NCI-H748 (cell line): ENCODE measurements at regions not wholly inside any gene's neighbourhood (a gene's known extent, or its start where the extent isn't known, plus 50 kb on each side); places are given as distances from the start of the nearest gene placed in this dataset.

ENCODE experiments used
- DNase-seq: peaks from one replicate; lab custom pipeline; 2025; ENCODE audit not compliant: unreplicated experiment; lab: John Stamatoyannopoulos, UW

GRCh38 chr10:69738858-69739435 lies 62.8 kb upstream of the COL13A1 start:
- DNase-seq, result no peak

DNA sequence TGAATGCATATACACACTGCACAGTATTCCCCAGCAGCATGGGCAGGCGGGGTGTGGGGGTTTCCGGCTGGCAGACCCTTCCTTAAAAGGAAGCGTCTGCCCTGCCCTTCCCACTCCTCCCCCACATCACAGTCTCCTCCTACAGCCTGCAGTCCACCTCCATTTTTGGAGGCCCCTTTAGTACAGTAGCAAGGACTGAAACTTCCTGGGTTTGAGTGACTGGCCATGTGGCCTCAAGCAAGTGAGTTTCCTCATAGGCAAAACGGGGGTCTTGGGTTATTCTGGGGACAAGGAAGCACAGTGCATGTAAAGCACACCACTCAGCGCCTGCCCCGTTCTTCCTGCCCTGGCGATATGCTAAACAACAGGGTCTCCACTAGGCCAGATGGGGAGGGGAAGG lies 62.1 kb upstream of the COL13A1 start:
- no peak for DNase-seq

DNA sequence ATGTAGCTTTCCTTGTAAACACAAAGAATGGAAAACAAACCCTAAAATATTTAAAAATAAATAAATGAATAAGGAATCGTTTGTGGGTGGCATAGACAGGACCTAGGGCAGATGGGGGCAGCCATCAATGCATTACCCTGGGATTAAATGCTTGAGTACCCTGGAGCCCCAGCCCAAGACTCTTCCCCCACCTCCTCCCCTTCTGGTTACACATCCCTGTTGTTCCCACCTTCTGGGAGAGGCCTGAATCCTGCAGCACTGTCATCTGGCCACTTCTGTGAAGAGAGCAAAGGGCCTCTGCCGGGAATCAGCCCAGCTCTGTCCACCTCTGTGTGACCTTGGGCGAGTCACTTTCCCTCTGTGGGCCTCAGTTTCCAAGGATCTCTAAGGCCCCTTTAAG lies 61.6 kb upstream of the COL13A1 start:
- DNase-seq, result no peak

- no peak for DNase-seq
Measured at GRCh38 chr10:69741252-69741651, 60.5 kb upstream of the COL13A1 start.

DNA sequence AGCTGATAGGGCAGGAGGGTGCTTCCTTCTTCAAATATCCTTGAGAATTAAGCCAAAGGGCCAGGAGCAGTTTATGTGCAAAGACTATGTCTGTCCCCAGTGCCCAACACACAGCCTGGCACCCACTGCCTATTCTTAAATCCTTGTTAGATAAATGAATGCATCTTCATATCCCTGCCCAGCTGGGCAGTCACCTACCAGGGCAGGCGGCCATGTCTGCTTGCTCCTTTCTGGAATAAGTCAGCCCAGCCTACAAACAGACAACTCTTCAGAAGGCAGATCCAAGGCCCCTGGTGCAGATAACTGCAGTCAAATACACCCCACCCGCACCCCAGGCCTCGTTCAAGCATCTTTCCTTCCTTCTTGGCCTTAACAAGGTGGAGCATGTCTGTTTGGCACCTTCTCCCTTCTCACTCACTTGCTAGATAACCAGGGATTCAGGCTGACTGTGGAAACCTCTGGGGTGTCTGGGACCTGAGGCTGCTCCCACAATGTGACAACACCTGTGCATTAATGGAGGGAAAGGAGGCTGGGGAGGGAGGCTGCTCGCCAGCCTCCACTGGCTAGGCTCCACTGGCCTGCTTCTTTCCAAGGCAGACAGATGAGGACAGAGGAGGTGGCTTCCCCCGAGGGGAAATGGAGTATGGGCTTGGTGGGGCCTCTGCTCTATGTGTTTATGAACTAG lies 59.9 kb upstream of the COL13A1 start:
- DNase-seq, result no peak

GRCh38 chr10:69742356-69742695 lies 59.4 kb upstream of the COL13A1 start:
- no peak for DNase-seq

DNA sequence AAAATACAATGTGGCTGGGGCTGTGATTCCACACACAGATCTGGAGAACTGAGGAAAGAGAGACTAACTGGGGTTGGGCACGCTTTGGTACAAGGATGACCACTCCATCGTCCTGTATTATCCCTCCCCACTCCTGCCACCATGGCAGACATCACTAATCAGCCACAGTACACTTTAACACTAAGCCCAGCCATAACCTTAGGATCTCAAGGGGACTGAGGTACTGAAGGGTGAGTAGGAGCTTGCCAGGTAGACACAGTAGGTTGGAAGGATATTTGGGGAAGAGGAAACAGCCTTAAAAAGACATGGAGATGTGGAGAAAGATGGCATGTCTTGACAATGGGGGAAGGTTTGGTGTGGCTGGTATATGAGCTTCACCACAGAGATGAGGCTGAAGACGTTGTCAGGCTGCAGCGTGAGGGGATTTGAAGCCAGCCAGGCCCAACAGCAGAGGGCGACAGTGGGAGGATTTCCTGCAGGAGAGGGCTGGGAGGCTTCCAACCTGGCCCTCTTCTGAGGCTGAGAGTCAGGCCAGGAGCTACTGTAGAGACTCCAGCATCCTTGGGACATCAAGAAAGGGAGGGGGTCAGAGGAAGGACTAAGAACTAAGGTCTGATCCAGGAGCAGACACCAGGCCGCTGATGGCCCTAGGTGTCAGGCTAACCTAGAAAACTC lies 58.6 kb upstream of the COL13A1 start:
- peak; percentile 14 for DNase-seq

DNA sequence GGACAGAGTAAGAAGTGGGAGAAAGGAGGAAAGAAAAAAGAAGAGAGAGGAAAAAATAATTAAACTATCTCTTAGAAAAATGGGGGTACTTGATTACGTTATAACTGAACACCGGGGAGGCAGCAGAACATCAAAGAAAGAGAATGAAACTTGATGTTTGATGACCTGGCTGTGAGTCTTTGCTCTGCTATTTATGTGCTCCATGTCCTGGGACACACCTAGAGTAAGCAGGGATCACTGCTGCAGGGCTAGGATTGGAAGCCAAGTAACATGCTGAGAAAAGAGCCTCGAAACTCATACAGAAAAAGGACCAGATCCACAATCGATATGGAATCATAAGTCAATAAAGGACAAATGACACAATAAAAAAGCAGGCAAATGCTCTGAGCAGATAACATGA lies 56.7 kb upstream of the COL13A1 start:
- DNase-seq, result no peak

DNA sequence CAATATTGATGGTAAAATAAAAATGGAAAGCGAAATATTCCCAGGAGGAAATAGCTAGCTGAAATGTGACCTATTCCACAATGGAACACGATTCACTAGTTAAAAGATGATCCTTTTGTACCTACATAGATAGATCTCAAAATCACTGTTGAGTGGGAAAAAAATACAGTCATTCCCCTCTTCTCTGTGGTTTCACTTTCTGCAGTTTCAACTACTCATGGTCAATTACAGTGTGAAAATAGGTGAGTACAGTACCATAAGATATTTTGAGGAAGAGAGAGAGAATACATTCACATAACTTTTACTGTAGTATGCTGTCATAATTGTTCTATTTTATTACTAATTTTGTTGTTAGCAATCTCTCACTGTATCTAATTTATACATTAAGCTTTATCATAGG lies 56.0 kb upstream of the COL13A1 start:
- no peak for DNase-seq

- DNase-seq, result no peak
Measured at GRCh38 chr10:69747179-69747578, 54.5 kb upstream of the COL13A1 start.

DNA sequence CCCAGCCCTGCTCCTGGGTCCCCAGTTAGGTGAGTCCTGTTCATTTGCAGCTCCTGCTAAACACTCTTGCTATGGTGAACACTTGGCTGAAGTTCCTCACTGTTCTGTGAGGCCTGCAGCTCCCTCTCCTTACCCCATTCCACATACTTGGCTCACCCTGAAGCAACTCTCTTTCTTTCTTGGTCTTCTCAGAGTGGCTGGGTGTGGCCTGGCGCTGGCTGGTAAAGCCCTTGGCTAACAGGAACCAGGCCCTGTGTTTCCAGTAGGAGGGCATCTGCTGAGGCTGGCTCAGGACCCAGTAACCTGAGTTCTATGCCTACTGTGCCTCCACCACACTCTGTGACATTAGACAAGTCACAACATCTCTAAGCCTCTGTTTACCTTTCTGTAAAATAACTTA lies 53.1 kb upstream of the COL13A1 start:
- DNase-seq, result no peak

GRCh38 chr10:69749178-69750010 lies 52.3 kb upstream of the COL13A1 start:
- DNase-seq, result no peak

DNA sequence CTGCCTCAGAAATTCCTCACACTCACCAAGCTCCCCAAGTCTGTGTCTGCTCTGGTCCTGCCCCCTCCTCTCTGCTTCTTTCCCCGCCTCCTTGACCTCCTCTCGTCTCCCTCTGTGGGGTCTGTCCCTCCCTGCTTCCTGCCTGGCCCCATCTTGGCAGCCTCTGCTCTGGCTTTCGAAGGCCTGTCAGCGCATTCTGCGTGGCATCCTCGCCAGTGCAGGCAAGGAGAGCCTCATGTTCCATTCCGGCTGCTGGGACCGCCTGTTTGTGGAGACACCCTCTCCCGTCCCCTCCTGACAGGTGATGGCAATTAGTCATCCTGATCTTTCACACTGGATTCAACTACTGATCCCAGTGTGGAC lies 51.7 kb upstream of the COL13A1 start:
- no peak for DNase-seq

DNA sequence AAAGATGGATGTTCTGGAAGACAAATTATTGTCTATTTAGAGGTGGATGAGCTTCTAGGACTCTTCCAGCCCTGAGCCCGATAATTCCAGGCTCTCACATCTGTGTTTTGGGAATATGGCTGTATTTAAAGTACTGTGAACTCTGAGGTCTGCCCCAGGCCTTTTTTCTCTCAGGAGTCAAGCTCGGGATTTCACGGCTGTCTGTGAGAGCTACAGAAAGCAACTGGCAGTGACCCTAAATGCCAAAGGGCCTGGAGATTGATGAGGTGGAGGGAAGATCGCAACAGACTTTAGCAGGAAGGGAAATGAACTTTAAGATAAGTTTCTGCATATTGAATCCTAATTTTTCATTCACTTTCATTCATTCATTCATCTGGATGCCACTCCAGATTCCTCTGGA lies 51.0 kb upstream of the COL13A1 start:
- no peak for DNase-seq

DNA sequence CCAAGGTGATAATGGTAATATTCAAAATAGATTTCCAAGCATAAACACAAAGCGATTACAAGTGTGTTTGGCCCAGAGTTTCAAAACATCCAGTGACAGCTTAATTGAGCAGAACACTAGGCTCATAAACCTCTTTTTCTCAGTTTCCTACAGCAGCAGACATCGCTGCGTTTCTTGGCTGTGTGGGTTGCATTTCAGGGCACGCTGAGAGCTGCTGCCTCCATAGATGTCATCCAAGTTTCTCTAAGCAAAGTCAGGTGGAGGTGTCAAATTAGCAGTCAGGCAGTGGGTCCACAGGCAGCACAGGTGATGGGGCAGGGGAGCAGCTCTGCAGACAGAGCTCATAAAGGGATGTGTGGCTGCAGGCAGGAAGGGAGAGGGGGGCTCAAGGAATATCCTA lies 50.5 kb upstream of the COL13A1 start:
- DNase-seq, result no peak
